H1 (cell line): ENCODE measurements at regions not wholly inside any gene's neighbourhood (a gene's known extent, or its start where the extent isn't known, plus 50 kb on each side); places are given as distances from the start of the nearest gene placed in this dataset.

Source experiments
- CTCF ChIA-PET: fragments of 300-600 bp; sonication (Branson Sonifier 250); formaldehyde crosslinking; loops from one replicate; lab custom pipeline; 2021; ENCODE audit not compliant: partially characterized antibody; lab: Charles Lee
- POLR2A ChIA-PET: fragments of 300-600 bp; sonication (Branson Sonifier 250); formaldehyde crosslinking; loops from one replicate; lab custom pipeline; 2021; ENCODE audit warnings: inconsistent platforms; ENCODE audit not compliant: partially characterized antibody; lab: Charles Lee
- DNase-seq, 2 experiments: peaks; one replicate each; pipeline versions ENCODE4 v3.0.0 to v3.0.0-alpha.2; 2010 to 2022; ENCODE audit warnings: low spot score in 2 of 2, low read depth in 1 of 2, mixed read lengths in 1 of 2
- FAIRE-seq: peaks from 2 replicates; lab custom pipeline; 2011; peaks lifted over from hg19 to GRCh38; lab: Jason Lieb, UNC
- H2AFZ ChIP-seq: 2 replicates; pipeline ENCODE4 v1.8.1; 2012; ENCODE audit warnings: low read length, inconsistent platforms
- H2AK5ac ChIP-seq: 2 replicates; pipeline ENCODE4 v1.6.1; 2013; ENCODE audit warnings: low read depth, low read length
- H2BK120ac ChIP-seq: replicated peaks from 2 replicates; pipeline ENCODE3; 2013; ENCODE audit warnings: low read depth, low read length, inconsistent platforms
- H2BK12ac ChIP-seq: 2 replicates; pipeline ENCODE4 v1.6.1; 2013; ENCODE audit warnings: low read depth, low read length
- H2BK15ac ChIP-seq: 2 replicates; pipeline ENCODE4 v1.6.1; 2013; ENCODE audit warnings: low read length
- H2BK20ac ChIP-seq: 2 replicates; pipeline ENCODE4 v1.6.1; 2013; ENCODE audit warnings: low read length
- H2BK5ac ChIP-seq: 2 replicates; pipeline ENCODE4 v1.6.1; 2013; ENCODE audit warnings: low read depth, low read length
- H3K14ac ChIP-seq: 2 replicates; pipeline ENCODE4 v1.6.1; 2013; ENCODE audit warnings: inconsistent platforms; ENCODE audit not compliant: insufficient read length
- H3K18ac ChIP-seq: 2 replicates; pipeline ENCODE4 v1.6.1; 2013; ENCODE audit warnings: low read length; ENCODE audit errors: extremely low read depth
- H3K23ac ChIP-seq: 2 replicates; pipeline ENCODE4 v1.6.1; 2013; ENCODE audit warnings: inconsistent platforms; ENCODE audit not compliant: insufficient read length
- H3K23me2 ChIP-seq: 2 replicates; pipeline ENCODE4 v1.6.1; 2013; ENCODE audit warnings: low read depth, low read length
- H3K27ac ChIP-seq: 2 replicates; pipeline ENCODE4 v1.6.1; 2011; ENCODE audit warnings: low read depth, low read length, inconsistent platforms
- H3K27me3 ChIP-seq, 4 experiments: replicated peaks in 1 of 4; 1 replicate in 1 of 4; 2 replicates in 3 of 4; pipeline versions ENCODE4 v1.6.1 to v1.8.1; 2011 to 2013; ENCODE audit warnings: low read length in 3 of 4, mild to moderate bottlenecking in 3 of 4, inconsistent platforms in 2 of 4, mixed read lengths in 2 of 4, moderate library complexity in 1 of 4; ENCODE audit not compliant: control insufficient read depth in 3 of 4, insufficient read depth in 3 of 4; ENCODE audit errors: extremely low read depth in 1 of 4
- H3K36me3 ChIP-seq, 4 experiments: 2 replicates each; pipeline versions ENCODE4 v1.6.1 to v1.8.1; 2011 to 2013; ENCODE audit warnings: mild to moderate bottlenecking in 4 of 4, low read length in 3 of 4, moderate library complexity in 2 of 4, control low read depth in 1 of 4, inconsistent platforms in 1 of 4; ENCODE audit not compliant: insufficient read depth in 4 of 4, control insufficient read depth in 2 of 4
- H3K4ac ChIP-seq: replicated peaks from 2 replicates; pipeline ENCODE3; 2013; ENCODE audit warnings: low read length, low read depth, mixed read lengths, inconsistent platforms; ENCODE audit not compliant: insufficient read length
- H3K4me1 ChIP-seq, 4 experiments: replicated peaks in 1 of 4; 1 replicate in 1 of 4; 2 replicates in 3 of 4; pipeline versions ENCODE4 v1.6.1 to v1.8.1; 2011 to 2013; ENCODE audit warnings: low read length in 3 of 4, inconsistent platforms in 2 of 4, mixed read lengths in 1 of 4; ENCODE audit not compliant: insufficient read depth in 4 of 4, control insufficient read depth in 3 of 4
- H3K4me2 ChIP-seq, 2 experiments: 2 replicates each; pipeline versions ENCODE4 v1.6.1 to v1.8.1; 2011 to 2013; ENCODE audit warnings: low read depth in 2 of 2, low read length in 2 of 2, control low read depth in 1 of 2, inconsistent platforms in 1 of 2, mild to moderate bottlenecking in 1 of 2; ENCODE audit not compliant: insufficient read depth in 1 of 2
- H3K4me3 ChIP-seq, 4 experiments: fragments of 200-600, 300-600 bp in 1 of 4; sonication (generic), shearing (Covaris generic), sonication (Bioruptor Twin) in 1 of 4; 2 replicates each; pipeline versions ENCODE4 v1.5.1 to v1.8.1; 2011 to 2016; ENCODE audit warnings: low read length in 4 of 4, low read depth in 3 of 4, control low read depth in 2 of 4, inconsistent platforms in 2 of 4, mild to moderate bottlenecking in 2 of 4, mixed read lengths in 1 of 4, moderate library complexity in 1 of 4; ENCODE audit not compliant: insufficient read depth in 2 of 4; ENCODE audit errors: extremely low read depth in 1 of 4
- H3K56ac ChIP-seq: replicated peaks from 2 replicates; pipeline ENCODE3; 2013; ENCODE audit warnings: low read depth, mild to moderate bottlenecking, mixed read lengths, low read length, inconsistent platforms; ENCODE audit not compliant: insufficient read length
- H3K79me1 ChIP-seq: 2 replicates; pipeline ENCODE4 v1.6.1; 2013; ENCODE audit warnings: low read depth, low read length, control low read depth
- H3K79me2 ChIP-seq, 2 experiments: 2 replicates each; pipeline versions ENCODE4 v1.6.1 to v1.8.1; 2012 to 2013; ENCODE audit warnings: low read length in 2 of 2, mild to moderate bottlenecking in 2 of 2, inconsistent platforms in 1 of 2; ENCODE audit not compliant: insufficient read depth in 2 of 2, control insufficient read depth in 1 of 2
- H3K9ac ChIP-seq, 4 experiments: replicated peaks in 1 of 4; 1 replicate in 1 of 4; 2 replicates in 3 of 4; pipeline versions ENCODE4 v1.6.1 to v1.8.1; 2011 to 2013; ENCODE audit warnings: low read depth in 3 of 4, low read length in 3 of 4, control low read depth in 2 of 4, mild to moderate bottlenecking in 2 of 4, moderate library complexity in 2 of 4, inconsistent platforms in 1 of 4; ENCODE audit errors: extremely low read depth in 1 of 4
- H3K9me3 ChIP-seq, 2 experiments: 2 replicates each; pipeline versions ENCODE4 v1.6.1 to v1.8.1; 2012 to 2013; ENCODE audit warnings: mild to moderate bottlenecking in 2 of 2, moderate library complexity in 2 of 2, control low read depth in 1 of 2, inconsistent platforms in 1 of 2, low read depth in 1 of 2, low read length in 1 of 2, mixed read lengths in 1 of 2; ENCODE audit not compliant: insufficient read depth in 2 of 2
- H4K20me1 ChIP-seq, 2 experiments: replicated peaks in 1 of 2; 2 replicates each; pipeline versions ENCODE3 to v1.8.1; 2011 to 2013; ENCODE audit warnings: inconsistent platforms in 2 of 2, low read length in 2 of 2, mild to moderate bottlenecking in 1 of 2; ENCODE audit not compliant: insufficient read depth in 2 of 2, control insufficient read depth in 1 of 2
- H4K5ac ChIP-seq: 2 replicates; pipeline ENCODE4 v1.6.1; 2013; ENCODE audit warnings: low read length, low read depth, mixed read lengths, inconsistent platforms; ENCODE audit not compliant: insufficient read length
- H4K8ac ChIP-seq: 2 replicates; pipeline ENCODE4 v1.8.0; 2013; ENCODE audit warnings: mild to moderate bottlenecking, moderate library complexity, low read length, inconsistent platforms; ENCODE audit not compliant: insufficient read depth; ENCODE audit errors: extremely low read depth
- H4K91ac ChIP-seq: replicated peaks from 2 replicates; pipeline ENCODE3; 2013; ENCODE audit warnings: low read length, mixed read lengths, inconsistent platforms; ENCODE audit not compliant: insufficient read length
- GABPA ChIP-seq: IDR thresholded peaks from 2 replicates; pipeline ENCODE4 v1.6.1; 2011; ENCODE audit warnings: mild to moderate bottlenecking, low read length, moderate library complexity, borderline replicate concordance; ENCODE audit not compliant: insufficient read depth
- YY1 ChIP-seq: IDR thresholded peaks from 2 replicates; pipeline ENCODE4 v1.6.1; 2011; ENCODE audit warnings: low read depth, mild to moderate bottlenecking, low read length
- WGBS, 2 experiments: shearing (Covaris generic) in 1 of 2; methylation state at CpG; one replicate each; pipeline versions ENCODE4 v1.1.6 to v1.1.7; 2013 to 2015; ENCODE audit warnings: low lambda C conversion rate in 2 of 2, mixed read lengths in 2 of 2, inconsistent platforms in 1 of 2, low coverage in 1 of 2, missing lambda C conversion rate in 1 of 2; ENCODE audit not compliant: insufficient replicate concordance in 2 of 2, insufficient coverage in 1 of 2, insufficient read length in 1 of 2; ENCODE audit errors: extremely low coverage in 1 of 2, missing lambda C conversion rate in 1 of 2; 5-methylcytosine and 5-hydroxymethylcytosine counted together
- TF ChIP-seq, protein P1 (sequence below): IDR thresholded peaks from 2 replicates; pipeline ENCODE4 v1.6.1; 2012; ENCODE audit warnings: low read length, inconsistent platforms

DNA sequence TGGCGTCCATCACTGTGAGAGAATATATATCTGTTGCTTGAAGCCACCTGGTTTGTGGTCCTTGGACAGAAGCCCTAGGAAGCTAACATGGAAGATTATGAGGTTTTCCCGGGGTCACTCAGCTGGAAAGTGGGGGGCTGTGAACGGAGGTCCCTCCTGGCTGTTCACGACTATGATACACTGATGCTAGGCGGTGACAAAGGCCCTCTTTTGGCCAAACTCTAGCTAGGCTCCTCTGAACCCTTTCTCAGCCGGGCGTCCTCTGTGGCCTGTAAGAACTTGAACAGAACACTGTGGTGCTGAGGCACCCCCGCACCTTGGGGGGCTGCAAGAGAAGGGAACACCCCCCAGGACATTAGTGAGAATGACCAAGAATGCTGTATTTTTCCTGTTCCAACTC lies 164.6 kb downstream of the TFCP2L1 start:
- CTCF ChIA-PET: interaction anchor here (0.9 kb wide), 1 partner anchor 8 kb away, joined by 3 read pairs; no protein-coding TSS in a partner anchor
- POLR2A ChIA-PET: interaction anchor here (2.0 kb wide), 1 partner anchor 45 kb away, joined by 7 read pairs; no protein-coding TSS in a partner anchor
- WGBS, 2 experiments: 89% methylated on average over 8 of the region's 8 CpGs; no CpG with 5 or more reads in 1 of the 2 experiments

More for the DNA sequence above, 164.6 kb downstream of the TFCP2L1 start:
- Histone ChIP-seq H3K18ac (no peak overlapping the region), H3K36me3 (no peaks in the 10 kb centered on the region), H2BK5ac (no peak overlapping the region), H3K14ac (no peak overlapping the region), H4K8ac (no peak overlapping the region), H3K4me1 (no peaks in the 10 kb centered on the region), H3K23me2 (no peaks in the 10 kb centered on the region), H3K9me3 (0 out of 4 replicates have a peak, but pooled peaks cover 0 to 4% of the 10 kb centered on the region in 2 experiments), H2AFZ (no peak overlapping the region), H2BK12ac (no peak overlapping the region), H4K5ac (no peak overlapping the region), H3K4me2 (no peak overlapping the region), H3K4ac (no peak overlapping the region), H3K79me2 (no peaks in the 10 kb centered on the region), H4K20me1 (no peaks in the 10 kb centered on the region), H3K79me1 (no peaks in the 10 kb centered on the region), H3K23ac (no peak overlapping the region), H2BK120ac (no peak overlapping the region), H2AK5ac (no peak overlapping the region), H2BK15ac (no peak overlapping the region), H3K4me3 (no peak overlapping the region), H3K9ac (no peak overlapping the region), H3K27ac (no peak overlapping the region), H3K56ac (no peak overlapping the region), H3K27me3 (no peaks in the 10 kb centered on the region), H4K91ac (no peak overlapping the region), H2BK20ac (no peak overlapping the region)
- DNase-seq (no peak), FAIRE-seq (no peak)
- TF ChIP-seq YY1 (no peak), GABPA (no peak)
- TF ChIP-seq, protein P1, sequence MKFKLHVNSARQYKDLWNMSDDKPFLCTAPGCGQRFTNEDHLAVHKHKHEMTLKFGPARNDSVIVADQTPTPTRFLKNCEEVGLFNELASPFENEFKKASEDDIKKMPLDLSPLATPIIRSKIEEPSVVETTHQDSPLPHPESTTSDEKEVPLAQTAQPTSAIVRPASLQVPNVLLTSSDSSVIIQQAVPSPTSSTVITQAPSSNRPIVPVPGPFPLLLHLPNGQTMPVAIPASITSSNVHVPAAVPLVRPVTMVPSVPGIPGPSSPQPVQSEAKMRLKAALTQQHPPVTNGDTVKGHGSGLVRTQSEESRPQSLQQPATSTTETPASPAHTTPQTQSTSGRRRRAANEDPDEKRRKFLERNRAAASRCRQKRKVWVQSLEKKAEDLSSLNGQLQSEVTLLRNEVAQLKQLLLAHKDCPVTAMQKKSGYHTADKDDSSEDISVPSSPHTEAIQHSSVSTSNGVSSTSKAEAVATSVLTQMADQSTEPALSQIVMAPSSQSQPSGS: no peak
